GM12891 (cell line): ENCODE measurements at regions not wholly inside any gene's neighbourhood (a gene's known extent, or its start where the extent isn't known, plus 50 kb on each side); places are given as distances from the start of the nearest gene placed in this dataset.

Source experiments
- POLR2A ChIP-seq: IDR thresholded peaks from 2 replicates; pipeline ENCODE4 v1.6.1; 2011; ENCODE audit warnings: low read depth, low read length, control low read depth
- POU2F2 ChIP-seq: IDR thresholded peaks from 2 replicates; pipeline ENCODE4 v1.6.1; 2011; ENCODE audit warnings: low read depth, mild to moderate bottlenecking, control low read depth, low read length, moderate library complexity

DNA sequence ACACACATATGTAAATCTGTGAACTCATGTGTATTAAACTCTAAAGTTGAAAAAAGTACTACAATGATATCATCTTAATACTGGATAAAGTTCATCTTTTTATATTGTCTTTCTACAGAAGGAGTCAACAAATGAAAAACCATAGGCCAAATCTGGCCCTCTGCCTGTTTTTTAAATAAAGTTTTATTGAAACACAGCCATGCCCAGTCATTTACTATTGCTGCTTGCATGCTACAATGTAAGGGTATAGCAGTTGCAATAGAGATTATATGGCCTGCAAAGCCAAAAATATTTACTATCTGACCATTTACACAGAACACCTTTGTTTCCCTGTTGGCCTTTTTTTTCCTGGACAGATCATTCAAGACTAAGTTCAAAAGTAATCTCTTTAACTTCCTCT lies 374.6 kb upstream of the ARID1B start:
- TF ChIP-seq POLR2A (no peak), POU2F2 (no peak)
